ENCODE measurements at regions not wholly inside any gene's neighbourhood (a gene's known extent, or its start where the extent isn't known, plus 50 kb on each side); places are given as distances from the start of the nearest gene placed in this dataset.
"Not testable (repeated sequence)": the region's sequence is repeated elsewhere in the genome, so short reads cannot be mapped to it uniquely, and the experiment has no call there.

DNA sequence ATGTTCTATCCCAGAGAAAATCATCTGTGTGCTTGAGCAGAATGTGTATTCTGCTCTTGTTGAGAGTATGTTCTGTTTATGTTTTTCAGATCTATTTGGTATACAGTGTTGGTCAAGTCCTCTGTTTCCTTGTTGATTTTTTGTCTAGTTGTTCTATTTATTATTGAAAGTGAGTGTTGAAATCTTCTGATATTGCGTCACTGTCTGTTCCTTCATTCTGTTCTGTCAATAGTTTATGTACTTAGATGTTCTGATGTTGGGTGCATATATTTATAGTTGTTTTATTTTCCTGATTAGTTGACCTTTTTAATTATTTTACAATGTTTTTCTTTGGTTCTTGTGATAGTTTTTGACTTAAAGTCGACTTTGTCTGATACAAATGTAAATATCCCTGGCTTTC is 458.7 kb upstream of the HSF2 start:
- DNase-seq = no peak

DNA sequence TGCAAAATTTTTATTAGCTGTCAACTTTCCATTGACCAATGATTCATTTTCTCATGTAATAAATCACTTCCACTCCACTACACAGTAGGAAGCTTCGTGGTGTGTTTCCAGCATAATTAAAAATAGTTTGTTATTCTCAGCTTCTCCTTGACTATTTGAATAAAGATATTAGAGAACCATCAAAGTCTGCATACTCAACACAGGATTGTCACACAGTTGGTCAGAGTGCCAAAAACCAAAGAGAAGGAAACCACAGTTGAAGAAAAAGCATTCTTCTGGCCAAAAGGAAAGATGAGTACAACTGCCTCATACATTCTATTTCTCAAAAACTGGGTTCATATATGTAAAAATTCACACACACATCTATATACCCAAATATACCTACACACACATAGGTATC is 455.1 kb upstream of the HSF2 start:
- DNase-seq = no peak

DNA sequence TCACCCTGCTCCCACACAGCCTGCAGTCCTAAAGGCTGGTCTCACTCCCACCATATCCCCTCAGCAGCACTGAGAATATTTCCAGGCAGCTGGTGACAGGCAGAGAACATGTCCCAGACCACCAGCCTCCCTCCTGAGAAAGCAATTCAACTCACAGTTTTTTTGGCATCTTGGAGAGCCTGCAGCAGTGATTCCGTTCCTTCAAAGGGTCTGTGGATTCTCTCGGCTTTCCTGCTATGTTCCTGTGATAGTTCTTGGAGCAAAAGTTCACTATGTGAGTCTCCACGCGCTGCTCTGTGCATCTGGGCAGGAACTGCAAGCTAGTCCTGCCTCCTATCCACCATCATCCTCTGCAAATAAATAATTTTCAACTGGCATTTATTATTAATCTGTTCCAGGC is 448.3 kb upstream of the HSF2 start:
- DNase-seq = no peak

DNA sequence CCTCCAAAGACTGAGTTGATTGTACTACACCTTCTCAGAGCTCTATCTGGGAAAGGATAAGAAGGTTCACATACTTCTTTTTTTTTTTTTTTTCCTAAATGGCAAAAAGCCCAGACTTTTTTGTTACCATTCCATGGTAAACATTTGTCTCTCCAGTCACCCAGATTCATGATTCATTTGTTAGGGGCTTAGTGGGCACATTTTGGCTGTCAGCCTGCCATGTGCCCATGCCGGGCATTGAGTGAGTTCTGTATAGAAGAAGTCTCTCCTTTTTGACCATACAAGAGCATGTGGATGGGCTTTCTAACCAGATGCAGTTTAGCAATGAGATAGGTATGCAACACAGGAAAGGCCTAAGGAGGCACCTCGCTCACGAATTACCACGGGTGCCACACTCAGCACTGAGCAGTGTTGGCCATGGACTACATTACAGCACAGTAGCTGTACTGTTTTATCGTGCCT is 447.5 kb upstream of the HSF2 start:
- DNase-seq = no peak

DNA sequence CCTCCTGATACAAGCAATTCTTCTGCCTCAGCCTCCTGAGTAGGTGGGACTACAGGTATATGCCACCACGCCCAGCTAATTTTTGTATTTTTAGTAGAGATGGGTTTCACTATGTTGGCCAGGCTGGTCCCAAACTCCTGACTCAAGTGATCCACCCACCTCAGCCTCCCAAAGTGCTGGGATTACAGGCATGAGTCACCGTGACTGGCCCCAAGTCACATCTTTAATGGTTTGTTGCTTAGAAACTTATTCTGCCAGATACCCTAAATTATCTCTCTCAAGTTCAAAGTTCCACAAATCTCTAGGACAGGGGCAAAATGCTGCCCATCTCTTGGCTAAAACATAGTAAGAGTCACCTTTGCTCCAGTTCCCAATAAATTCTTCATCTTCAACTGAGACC is 444.1 kb upstream of the HSF2 start:
- DNase-seq = not testable (repeated sequence)

DNA sequence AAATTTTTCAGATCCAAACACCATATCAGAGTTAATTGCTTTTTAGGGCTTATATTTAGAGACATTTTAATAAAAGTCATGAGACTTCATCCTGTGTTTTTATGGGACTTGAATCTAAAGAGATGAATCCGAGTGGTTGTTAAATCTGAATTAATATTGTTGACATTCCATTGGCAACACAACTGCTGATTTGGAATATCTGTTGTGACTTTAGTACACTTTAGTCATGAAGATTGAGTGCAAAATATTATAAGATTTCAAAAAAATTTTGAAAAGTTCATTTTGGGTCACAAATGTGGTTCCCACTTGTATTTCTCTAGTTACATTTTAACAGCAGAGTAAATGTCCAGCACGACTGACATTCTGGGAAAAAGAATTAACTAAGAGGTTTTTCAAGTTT is 442.7 kb upstream of the HSF2 start:
- DNase-seq = no peak

DNA sequence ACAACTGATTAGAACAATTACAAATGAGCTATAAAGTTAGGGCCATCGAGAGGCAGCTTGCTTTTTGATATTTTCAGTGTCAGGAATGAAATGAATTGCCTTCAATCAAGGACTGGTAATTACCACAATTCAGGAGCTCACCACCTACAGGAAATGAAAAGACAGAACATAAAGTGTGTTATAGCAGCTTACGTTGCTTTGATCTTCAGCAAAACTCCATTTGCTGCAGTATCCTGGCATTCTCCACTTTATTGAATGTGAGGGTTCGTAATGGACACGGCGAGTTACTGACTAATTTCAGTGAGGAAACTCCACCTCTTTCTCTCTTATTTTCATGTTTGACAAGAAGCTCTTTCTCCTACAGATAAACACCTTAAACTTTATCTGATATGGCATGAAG is 440.0 kb upstream of the HSF2 start:
- DNase-seq = peak in 1 of 5 experiments; percentile 2

DNA sequence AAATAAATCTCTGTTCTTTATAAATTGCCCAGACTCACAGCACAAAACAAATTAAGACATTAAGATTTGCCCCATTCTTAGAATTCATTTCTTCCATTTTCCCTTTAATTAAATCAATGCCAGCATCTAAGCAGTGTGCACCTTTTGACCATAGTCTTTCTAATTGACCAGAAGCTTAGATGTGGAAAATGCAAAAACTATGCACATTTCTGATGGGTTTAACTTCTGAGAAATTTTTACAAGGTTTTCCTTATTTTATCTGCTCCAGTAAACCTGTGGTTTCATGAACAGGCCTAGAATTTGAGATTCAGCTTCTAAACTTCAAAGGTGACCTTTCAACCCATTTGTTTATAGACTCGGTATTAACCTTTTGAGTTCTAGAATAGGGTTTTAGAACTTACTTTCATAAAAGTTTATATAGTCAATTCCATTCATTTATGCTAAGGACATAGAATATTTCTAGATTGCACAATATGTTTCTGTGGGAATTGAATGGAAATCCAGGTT is 437.8 kb upstream of the HSF2 start:
- DNase-seq = no peak

DNA sequence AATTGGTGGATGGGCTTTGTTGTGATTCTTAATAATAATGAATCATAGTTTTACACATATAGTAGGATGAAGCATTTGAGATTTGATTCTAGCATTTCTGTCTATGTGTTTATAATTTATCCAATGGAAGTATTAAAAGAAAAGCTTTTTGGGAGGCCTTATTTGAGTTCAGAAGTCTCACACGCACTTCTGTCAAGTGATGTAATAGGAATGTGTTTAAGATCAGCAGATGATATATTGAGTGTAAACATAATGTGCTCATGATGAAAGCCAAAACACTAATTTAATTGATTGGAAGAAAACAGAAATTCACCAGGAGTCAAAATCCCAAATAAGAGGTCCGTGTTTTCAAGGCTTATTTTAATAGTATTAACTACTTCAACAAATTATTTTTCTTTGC is 435.6 kb upstream of the HSF2 start:
- no peak for DNase-seq

DNA sequence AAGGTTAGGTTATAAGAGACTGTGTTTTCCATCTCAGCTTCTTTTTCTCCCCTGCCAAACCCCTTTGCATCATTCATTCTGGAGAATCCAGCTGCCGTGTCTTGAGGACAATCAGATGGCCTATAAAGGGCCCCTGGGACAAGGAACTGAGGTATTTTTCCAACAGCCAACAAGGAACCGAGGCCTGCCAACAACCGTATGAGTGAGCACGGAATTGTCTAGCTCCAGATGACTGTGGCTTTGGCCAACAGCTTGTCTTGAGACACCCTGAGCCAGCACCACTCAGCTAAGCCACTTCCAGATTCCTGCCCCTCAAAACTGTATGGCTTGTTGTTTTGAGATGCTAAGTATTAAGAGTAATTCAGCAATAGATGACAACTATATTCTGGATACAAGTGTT is 433.7 kb upstream of the HSF2 start:
- DNase-seq = no peak

DNA sequence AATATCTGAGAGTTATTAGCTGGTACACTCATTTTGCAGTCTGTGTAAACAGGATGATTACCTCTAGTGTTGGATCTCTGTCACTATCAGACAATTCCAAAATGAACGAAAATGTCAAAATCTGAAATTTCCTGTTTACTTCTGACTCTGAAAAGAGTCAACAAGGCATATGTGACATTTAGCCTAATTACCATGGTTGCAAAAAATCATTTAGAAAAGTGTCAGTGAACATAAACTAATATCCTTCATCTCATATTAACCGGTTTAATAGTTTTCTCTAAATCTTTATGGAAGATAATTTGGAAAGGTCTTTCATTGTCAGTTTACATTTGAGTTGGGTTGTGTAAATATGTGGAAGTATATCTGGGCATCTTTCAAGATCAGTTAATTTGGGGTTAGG is 431.8 kb upstream of the HSF2 start:
- no peak for DNase-seq

DNA sequence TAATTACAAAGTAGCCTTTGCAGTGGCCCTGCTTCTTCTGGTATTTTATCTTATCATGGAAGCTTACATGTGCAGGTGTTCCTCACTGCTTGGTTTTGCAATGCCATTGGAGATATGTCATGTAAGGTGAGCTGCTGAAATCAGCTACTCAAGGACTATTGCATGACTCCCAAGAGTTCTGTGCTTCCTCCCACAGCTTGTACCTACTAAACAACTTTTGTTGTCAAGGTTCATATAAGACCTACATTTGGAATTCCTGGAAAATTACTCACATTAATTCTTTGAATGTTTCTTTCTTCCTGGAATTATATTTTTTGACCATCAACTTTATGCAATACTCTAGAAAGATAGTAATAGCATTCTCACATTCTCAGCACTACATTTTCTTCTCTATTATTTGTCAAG is 427.5 kb upstream of the HSF2 start:
- DNase-seq = no peak

DNA sequence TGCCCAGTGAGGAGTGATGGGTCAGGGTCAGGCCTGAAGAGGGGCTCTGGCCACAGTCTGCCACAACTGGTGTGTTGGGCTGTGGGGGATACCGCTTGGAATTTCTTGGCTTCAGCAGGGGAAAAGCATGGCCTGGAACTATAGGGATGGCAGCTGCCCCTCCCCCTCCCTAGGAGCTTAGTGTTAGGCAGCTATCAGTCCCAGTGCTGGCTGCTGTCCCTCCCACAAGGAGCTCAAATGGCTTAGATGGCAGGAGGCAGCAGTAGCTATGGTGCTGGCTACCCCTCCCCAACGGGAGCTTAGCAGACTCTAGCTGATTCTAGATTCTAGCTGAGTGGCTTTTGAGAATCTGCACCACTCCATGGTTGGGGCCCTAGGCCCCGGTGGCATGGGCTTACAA is 414.5 kb upstream of the HSF2 start:
- no peak for DNase-seq

DNA sequence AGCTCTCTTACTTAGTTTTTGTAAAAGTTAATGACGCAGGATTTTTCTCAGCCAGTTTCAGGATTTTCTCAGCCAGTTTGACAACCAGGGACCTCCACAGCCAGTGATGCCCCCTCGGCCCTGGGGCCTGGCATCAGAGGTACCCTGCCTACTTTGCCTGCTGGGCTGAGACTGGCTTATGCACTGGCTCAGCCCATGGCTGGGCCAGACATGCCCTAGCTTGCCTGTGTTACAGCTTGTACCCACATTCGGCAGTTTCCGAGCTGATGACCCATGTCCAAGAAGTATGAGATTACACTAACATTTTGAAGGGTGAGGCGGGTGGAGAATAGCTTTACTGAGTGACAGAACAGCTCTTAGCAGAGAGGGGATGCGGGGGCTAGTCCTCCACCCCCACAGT is 406.1 kb upstream of the HSF2 start:
- no peak for DNase-seq

DNA sequence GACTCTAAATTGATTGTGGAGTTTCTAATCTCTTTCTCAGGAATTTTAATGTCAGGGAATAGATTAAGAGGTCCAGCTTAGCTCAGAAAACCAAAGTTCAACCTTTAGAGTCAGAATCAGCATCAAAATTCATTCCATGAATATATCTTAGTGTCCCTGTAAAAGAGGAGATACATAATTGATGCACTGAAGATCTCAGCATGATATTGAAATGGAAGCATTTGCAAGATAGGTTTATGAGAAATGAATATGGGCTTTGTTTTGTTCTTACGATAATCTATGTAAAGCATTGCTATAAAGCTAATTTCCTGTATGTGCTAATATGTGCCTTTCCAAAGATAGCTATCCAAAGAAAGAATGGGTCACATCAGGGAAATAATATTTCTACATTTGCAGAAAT is 404.5 kb upstream of the HSF2 start:
- no peak for DNase-seq

DNA sequence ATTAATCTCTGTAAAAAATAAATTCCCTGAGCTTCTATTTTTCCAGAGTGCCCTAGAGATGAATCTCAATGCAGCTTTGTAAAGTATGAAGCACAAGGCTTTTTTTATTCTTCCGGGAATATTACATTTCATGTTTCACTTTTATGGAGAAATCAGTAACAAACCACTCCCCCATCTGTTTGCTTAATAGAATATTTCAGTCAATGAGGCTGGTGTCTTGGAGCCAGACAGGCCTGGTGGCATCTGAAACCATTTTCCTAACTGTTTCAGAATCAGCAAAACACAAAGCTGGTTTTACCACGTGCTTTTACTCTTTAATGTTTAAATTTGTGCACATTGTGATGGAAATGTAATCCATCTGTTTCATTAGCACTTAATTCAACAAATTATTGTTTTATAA is 400.8 kb upstream of the HSF2 start:
- no peak for DNase-seq

DNA sequence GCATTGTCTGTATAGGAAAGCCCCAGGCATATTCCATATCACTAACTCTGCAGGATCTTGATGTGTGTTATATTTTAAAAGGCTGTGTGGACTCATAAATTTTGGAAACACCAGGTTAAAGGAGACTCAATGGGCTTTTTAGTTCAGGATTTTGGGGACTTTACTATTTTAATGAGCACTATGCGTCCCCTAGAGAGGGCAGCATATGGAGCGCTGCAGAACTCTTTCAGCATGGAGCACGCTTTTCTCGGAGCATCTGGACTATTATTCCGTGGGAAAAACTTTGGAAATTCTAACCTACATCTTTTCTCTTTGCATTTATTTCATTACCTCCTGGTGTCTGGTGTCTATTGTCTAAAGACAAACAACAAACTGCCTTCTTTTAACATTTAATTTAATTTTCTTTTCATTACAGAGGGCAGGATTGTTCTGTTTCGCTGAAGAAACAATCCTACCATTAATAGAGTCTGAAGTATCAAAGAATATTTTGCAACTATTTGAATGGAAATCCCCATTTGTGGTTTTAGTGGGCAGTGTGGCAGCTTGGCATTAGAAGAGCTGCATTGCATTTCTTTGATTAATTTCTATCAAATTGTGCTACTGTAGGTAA is 399.9 kb upstream of the HSF2 start:
- DNase-seq = no peak

DNA sequence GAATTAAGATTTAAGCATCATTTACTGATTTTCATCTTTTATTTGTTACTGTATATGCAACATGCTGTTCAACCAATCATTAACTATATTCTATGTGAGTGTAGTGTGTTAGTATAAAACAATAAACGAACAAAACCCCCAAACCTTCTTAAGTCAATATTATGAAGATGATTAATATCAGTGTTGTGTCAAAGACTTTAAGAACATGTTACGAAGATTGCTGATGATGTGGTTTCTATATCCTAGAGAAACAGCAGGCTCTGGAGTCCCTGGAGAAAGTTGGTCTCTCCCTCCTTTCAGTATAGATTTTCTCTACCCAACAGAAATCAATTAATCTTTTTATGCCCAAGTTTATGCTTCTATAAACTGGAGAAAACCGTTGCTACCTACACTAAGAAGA is 393.8 kb upstream of the HSF2 start:
- no peak for DNase-seq

DNA sequence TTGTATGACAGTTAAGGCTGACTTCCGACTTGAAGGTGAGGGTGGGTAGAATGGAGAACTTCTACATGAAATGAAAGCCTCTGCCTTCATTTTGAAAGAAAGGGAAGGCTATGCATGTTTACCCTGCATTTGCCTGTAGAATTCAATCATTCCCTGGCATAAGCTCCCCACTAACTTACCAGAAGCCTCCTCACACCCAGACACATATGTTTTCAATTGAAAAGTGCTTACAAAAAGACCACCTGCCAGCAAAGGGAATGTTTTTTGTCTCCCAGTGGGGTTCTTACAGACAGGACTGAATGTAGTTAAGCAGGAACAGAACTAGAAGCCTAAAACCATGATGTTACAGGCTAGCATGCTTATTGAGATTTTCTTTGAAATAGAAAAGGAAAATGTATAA is 392.1 kb upstream of the HSF2 start:
- DNase-seq = no peak

DNA sequence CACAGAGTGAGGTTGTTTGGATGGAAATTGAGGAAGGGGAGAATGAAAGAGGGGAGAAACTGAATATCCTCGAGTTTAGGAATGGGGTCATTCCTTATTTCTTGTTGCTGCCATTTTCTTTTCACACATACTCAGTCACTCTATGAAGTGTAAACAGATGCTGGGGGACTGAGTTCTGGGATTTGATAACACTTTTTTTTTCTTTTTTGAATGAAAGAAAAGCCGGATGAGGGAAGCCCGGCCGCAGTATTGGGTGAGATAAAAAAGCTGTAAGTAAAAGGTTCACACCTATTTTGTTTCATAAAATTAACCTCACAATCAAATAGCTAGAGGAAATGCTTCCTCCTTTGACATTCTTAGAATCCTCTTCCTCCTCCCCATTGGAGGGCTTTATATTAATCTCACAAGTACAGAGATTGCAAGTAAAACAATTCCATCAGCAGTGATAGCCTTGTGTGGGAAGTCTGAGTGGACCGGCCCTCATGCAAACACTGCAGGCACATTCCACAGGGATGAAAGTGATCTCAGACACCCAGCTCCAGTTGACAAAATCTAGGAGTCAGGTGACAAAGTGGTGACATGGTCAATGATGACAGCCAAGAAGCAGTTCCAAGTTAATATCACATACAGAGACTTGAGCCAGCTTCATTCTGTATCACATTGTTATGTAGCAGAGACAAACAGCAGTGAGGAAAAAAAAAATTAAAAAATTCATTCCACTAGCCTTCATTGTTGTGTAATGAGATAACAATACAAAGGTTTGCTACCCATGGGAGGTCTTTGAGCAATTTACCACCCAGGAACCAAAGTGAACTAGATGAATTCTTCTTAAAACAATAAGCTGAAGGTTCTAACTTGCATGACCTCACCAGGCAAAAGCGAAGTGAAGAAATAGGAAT is 391.1 kb upstream of the HSF2 start:
- DNase-seq = no peak

DNA sequence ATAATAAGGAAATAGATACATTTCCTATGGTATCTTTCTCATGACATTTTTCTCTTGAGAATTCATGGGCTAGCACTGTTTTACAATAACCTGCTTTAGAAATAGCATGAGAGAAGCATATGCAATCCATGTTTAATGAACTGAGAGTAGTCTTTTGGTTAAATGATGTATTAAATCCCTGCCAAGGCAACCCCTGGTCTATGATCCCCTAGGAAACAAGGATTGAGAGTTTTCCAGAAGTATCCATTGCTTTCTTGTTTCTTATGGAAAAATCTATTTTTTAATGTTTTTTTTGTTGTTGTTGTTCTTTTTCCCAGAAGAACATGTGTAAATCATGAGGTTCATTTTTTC is 390.5 kb upstream of the HSF2 start:
- DNase-seq = no peak

DNA sequence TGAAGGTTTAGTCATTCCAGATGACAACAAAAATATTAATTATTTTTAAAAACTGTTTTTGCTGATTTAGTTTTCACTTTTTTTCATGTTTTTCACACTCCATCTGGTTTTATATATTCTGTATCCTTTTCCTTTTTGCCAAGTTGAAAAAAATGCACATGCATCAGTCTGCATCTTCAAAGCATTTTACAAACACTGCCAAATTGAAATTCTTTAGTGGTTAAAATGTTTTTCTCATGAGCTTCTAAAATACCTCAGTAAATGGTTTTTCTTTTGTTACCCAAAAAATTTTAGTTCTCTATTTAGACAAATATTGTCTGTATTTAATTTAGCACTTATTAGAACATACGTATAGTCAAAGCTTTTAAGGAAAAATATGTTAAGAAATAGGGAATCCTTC is 386.9 kb upstream of the HSF2 start:
- no peak for DNase-seq

DNA sequence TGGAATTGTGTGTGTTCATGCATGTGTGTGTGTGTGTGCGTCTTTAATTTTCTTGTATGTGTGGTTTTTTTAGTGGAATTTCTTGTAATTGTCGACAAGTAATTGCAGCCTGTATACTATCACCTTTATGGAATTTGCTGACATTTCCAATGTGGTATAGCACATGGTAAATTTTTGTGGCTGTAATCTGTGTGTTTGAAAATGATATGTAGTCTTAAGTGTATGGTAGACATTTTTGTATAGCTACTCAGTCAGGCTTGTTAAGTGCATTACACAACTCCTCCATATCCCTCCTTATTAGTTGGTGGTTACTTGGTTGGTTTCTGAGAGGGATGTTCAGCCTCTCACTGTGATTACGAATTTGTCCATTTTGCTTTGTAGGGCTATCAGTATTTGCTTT is 384.5 kb upstream of the HSF2 start:
- no peak for DNase-seq

DNA sequence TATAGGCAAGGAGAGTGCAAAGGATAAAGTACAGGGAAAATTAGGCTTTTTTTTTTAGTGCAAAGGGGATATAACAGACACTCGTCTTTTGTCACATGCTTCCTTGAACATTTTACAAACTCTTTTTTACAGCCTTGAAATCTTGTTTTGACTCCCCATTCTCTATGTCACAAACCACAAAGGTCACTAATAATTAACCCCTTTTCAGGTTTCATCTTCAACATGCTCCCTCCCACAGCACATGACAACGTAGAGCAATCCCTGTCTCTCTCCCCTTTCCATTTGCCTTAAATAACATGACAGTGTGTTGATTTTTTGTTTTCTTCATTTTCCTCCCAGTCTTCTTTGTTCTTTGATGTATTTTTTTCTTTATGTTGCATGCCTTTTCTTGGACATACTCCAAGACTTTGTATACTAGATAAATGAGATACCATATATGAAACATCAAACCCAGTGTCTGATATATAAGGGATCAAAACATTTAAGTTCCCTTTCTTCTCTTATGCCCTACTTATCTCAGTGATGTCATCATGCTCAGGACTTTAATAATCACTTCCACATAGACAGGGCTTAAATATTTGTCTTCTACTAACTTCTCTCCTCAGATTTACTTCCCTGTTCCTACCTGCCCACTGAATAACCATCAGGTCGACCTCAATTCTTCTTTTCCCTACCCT is 378.7 kb upstream of the HSF2 start:
- DNase-seq = no peak

Data from T-helper 2 cell (primary cell).